ENCODE measurements at regions not wholly inside any gene's neighbourhood (a gene's known extent, or its start where the extent isn't known, plus 50 kb on each side); places are given as distances from the start of the nearest gene placed in this dataset.

DNA sequence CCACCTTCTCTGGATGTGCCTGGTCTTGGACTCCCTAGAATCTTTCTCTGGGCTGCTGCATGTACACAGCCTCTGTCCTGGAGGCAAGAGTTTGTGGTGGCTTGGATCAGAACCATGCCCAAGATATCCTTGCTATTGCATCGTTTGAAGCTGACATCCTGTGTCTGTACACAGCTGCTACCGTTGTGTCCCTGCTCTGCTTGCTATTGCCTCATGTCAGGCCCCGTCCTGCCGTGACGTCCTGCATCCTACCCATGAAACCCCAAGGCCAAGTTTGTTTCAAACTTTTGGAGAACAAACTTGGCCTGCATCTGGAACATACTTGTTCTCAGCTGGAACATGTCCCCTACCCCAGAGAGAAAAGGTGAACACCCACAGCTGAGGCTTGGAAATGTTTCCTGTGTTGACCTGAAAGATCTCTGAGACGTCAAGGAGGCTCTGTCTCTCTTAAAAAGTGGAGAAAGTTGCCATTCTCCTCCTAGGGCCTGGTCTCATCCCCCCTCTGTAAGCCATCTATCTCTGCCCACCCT, 78.1 kb downstream of the HFE start:
- TF ChIP-seq CTCF (IDR thresholded peaks at IDR 0.05), result no peak
- no peak for TF ChIP-seq POLR2AphosphoS5 (IDR thresholded peaks at IDR 0.05; ENCODE audit: low read depth, low read length)
